ENCODE measurements at regions not wholly inside any gene's neighbourhood (a gene's known extent, or its start where the extent isn't known, plus 50 kb on each side); places are given as distances from the start of the nearest gene placed in this dataset.

DNA sequence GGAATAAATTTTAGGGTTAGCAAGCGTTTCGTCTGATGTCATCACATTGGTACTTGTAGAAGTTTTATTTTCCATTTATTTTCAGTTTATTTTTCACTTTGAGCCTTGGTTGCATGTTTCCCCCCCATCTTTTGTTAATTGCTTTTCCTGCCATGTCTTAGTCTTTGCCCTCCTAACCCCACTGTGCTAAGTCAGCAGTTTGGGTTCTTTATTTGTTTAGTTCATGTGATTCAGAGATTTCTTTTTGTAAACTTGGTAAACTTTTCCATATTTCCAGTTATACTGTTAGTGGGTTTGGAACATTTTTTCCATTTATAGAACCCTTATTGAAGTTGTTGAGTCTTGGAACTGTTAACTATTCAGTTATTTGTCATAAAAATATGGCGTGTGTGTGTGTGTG is 252.9 kb upstream of the ANKH start:
- TF ChIP-seq, protein P1, sequence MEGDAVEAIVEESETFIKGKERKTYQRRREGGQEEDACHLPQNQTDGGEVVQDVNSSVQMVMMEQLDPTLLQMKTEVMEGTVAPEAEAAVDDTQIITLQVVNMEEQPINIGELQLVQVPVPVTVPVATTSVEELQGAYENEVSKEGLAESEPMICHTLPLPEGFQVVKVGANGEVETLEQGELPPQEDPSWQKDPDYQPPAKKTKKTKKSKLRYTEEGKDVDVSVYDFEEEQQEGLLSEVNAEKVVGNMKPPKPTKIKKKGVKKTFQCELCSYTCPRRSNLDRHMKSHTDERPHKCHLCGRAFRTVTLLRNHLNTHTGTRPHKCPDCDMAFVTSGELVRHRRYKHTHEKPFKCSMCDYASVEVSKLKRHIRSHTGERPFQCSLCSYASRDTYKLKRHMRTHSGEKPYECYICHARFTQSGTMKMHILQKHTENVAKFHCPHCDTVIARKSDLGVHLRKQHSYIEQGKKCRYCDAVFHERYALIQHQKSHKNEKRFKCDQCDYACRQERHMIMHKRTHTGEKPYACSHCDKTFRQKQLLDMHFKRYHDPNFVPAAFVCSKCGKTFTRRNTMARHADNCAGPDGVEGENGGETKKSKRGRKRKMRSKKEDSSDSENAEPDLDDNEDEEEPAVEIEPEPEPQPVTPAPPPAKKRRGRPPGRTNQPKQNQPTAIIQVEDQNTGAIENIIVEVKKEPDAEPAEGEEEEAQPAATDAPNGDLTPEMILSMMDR (IDR thresholded peaks at IDR 0.05; ENCODE audit: low read depth, low read length): no peak
- DNase-seq (ENCODE audit: low read depth in 2 of 2): no peak
- no peak overlapping the region for H3K4me3 ChIP-seq (replicated peaks in 1 of 2; ENCODE audit: low read depth in 2 of 2, low read length in 2 of 2)

DNA sequence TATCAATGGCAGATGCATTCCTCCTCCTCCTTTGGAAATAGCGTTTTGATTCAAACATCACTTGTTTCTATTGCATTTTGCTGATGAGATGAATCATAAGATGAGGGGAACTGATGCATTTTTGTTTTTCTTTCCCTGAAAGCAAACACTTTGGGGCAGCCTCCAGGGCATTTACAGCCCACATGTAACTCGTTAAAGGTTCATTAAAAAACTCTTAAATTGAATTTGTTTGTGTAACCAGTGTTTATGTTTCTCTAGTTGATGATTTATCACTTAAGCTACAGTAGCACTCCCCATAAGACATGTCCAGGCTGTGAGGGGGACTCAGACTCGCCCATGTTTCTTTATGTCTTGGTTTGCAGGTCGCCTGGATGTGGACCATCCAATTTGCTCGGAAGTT is 246.1 kb upstream of the ANKH start:
- TF ChIP-seq, protein P1 (IDR thresholded peaks at IDR 0.05; ENCODE audit: low read depth, low read length): no peak
- no peak overlapping the region for H3K4me3 ChIP-seq (replicated peaks in 1 of 2; ENCODE audit: low read depth in 2 of 2, low read length in 2 of 2)
- no peak for DNase-seq (ENCODE audit: low read depth in 2 of 2)

DNA sequence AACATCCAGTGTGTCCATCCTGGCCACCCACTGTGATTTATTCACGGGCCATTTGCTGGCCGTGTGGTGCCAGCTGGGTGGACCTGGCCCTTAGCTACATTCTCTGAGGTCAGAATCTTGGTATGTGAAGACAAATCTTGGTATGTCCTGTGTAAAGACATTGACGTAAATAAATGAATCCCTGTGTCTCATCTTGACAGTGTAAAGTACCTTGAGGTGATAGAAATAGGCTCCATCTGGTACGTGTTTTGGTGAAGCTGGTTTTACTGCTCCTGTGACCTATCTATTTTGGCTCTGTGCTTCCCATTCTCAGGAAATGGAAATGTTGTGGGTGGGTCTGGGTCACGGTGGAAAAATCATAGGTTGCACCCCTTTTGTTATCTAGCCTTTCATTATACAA is 245.4 kb upstream of the ANKH start:
- TF ChIP-seq, protein P1 (IDR thresholded peaks at IDR 0.05; ENCODE audit: low read depth, low read length): no peak
- no peak for DNase-seq (ENCODE audit: low read depth in 2 of 2)
- no peak overlapping the region for H3K4me3 ChIP-seq (replicated peaks in 1 of 2; ENCODE audit: low read depth in 2 of 2, low read length in 2 of 2)

DNA sequence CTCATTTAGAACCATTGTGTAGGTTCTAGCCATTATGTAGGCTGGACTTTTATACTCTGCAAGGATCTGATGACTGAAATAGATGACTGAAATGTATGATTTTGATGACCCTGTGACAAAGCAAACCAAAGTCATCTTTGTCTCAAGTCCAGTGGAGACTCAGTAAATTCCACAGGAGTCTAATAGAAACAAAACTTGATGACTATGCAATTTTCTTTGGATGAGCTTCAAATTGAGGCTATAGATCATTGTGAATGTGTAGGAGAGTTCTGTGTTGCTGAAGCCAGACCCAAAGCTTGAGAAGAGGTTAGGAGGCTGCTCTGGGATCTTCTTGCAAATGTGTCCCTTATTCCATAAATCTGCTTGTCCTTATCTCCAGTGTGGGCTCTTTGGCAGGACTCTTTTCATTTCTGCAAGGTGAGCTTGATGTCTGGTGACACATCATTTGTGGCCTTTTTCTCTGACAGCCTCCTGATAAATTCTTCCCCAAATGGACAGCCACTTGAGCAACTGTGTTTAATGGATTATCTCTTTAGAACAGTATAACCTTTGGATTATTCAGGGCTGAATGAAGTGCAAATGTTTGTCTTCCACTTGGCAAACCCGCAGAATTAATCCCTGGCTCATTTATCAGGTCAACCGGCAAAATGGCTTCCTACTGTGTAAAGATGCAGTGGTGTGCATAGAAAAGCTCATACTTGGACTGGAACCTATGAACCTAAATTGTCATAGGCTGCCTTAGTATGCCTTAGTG is 235.1 kb upstream of the ANKH start:
- no peak overlapping the region for H3K4me3 ChIP-seq (replicated peaks in 1 of 2; ENCODE audit: low read depth in 2 of 2, low read length in 2 of 2)
- DNase-seq (ENCODE audit: low read depth in 2 of 2): no peak
- TF ChIP-seq, protein P1 (IDR thresholded peaks at IDR 0.05; ENCODE audit: low read depth, low read length): no peak

DNA sequence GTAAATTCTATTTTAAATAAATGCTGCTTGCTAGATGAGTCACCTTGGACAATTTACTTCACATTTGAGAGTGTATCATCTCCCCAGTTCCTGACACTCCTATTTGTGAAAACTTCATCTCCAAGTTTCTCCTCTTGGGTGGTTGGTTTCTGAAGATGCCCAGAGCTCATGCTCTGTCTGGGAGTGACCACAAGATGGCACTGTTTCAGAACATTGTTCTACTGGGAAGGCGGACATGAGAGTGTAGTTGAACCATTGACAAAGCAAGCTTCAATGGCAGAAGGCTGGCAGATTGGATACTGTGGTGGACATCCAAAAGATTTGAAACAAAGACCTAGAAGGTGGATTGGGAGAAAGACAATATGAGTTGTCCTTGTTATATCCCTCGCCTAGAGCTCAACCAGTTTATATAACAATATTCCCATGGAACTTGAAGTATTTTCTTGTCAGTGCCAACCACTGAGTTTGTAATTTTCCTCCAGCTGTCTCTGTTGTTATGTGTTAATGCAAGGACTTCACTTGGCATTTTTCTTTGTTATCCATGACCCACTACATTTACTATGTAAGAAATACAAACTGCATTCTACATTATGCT is 234.3 kb upstream of the ANKH start:
- no peak overlapping the region for H3K4me3 ChIP-seq (replicated peaks in 1 of 2; ENCODE audit: low read depth in 2 of 2, low read length in 2 of 2)
- peak; percentile 65 to 69 for DNase-seq (ENCODE audit: low read depth in 2 of 2)
- TF ChIP-seq, protein P1 (IDR thresholded peaks at IDR 0.05; ENCODE audit: low read depth, low read length): peak; percentile 78

DNA sequence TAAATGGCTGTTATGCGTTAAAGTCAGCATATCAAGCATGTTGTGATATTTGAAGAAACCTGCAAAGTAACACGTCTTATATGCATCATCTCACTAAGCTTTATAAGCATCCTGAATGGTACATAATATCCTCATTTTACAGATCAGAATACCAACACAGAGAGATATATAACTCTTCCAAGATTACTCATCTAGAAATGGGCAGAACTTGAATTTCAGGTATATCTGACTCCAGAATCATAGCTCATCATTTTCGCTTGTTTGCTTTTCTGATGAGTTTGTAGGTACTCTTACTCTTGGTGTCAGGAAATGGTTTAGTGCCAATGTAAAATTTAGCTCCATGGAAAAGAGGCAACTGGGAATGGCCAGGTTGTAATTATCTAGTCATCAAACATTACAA is 232.3 kb upstream of the ANKH start:
- no peak for DNase-seq (ENCODE audit: low read depth in 2 of 2)
- TF ChIP-seq, protein P1 (IDR thresholded peaks at IDR 0.05; ENCODE audit: low read depth, low read length): no peak
- H3K4me3 ChIP-seq (replicated peaks in 1 of 2; ENCODE audit: low read depth in 2 of 2, low read length in 2 of 2): no peak overlapping the region

Data from cardiac fibroblast (primary cell).